Uterus (tissue), 3 donors: ENCODE measurements at regions not wholly inside any gene's neighbourhood (a gene's known extent, or its start where the extent isn't known, plus 50 kb on each side); places are given as distances from the start of the nearest gene placed in this dataset.

Experiments
- DNase-seq, 2 donors: peaks; one replicate each; pipeline ENCODE4 v3.0.0-alpha.2; 2019 to 2020
- H3K27ac ChIP-seq, 2 donors: fragments of 200-600 bp; sonication (generic); 1 replicate in 1 of 2; 2 replicates in 1 of 2; pipeline ENCODE4 v1.5.1; 2016 to 2018
- H3K27me3 ChIP-seq, 2 donors: fragments of 200-600 bp; sonication (generic); one replicate each; pipeline ENCODE4 v1.5.1; 2018 to 2019; ENCODE audit warnings: control low read depth in 1 of 2
- H3K36me3 ChIP-seq, 2 donors: fragments of 200-600 bp; sonication (generic); one replicate each; pipeline ENCODE4 v1.5.1; 2019; ENCODE audit warnings: control low read depth in 1 of 2
- H3K4me1 ChIP-seq, 2 donors: fragments of 200-600 bp; sonication (generic); one replicate each; pipeline ENCODE4 v1.5.1; 2018 to 2019; ENCODE audit warnings: control low read depth in 1 of 2
- H3K4me3 ChIP-seq, 2 donors: fragments of 200-600 bp; sonication (generic); 1 replicate in 1 of 2; 2 replicates in 1 of 2; pipeline ENCODE4 v1.5.1; 2018 to 2019; ENCODE audit warnings: mild to moderate bottlenecking in 1 of 2
- H3K9me3 ChIP-seq, 2 donors: fragments of 200-600 bp; sonication (generic); one replicate each; pipeline ENCODE4 v1.5.1; 2019; ENCODE audit warnings: control low read depth in 1 of 2
- CTCF ChIP-seq, 4 experiments: fragments of 200-600 bp in 2 of 4; fragments of 450-650 bp in 2 of 4; sonication (generic) in 2 of 4; IDR thresholded peaks; one replicate each; pipeline ENCODE4 v1.5.1; 2016 to 2019; ENCODE audit warnings: antibody characterized with exemption in 4 of 4, mild to moderate bottlenecking in 2 of 4, moderate library complexity in 1 of 4
- POLR2A ChIP-seq, 2 donors: fragments of 450-650 bp; IDR thresholded peaks; one replicate each; pipeline ENCODE4 v1.6.1; 2016; ENCODE audit warnings: antibody characterized with exemption in 2 of 2, mild to moderate bottlenecking in 1 of 2, moderate library complexity in 1 of 2
- intact Hi-C: fragments of 100-400 bp; cut with DNase I; formaldehyde crosslinking; loops from one replicate; pipeline ENCODE4 v1.15.1; 2023; ENCODE audit warnings: low total_unique reads
- donor health status: DM: yes; HTN: yes; CAD: no.

GRCh38 chr13:85675151-85675907 lies 123.9 kb downstream of the SLITRK6 start:
- intact Hi-C loops, result no loop called here
- TF ChIP-seq CTCF (IDR thresholded peaks at IDR 0.05) (no peak), POLR2A (IDR thresholded peaks at IDR 0.05) (no peak)
- no peaks in the 10 kb centered on the region for H3K4me1 ChIP-seq
- H3K36me3 ChIP-seq, result no peaks in the 10 kb centered on the region
- no peaks in the 10 kb centered on the region for H3K27me3 ChIP-seq
- H3K4me3 ChIP-seq, result no peak overlapping the region
- no peak overlapping the region for H3K27ac ChIP-seq
- DNase-seq, result no peak
- no peaks in the 10 kb centered on the region for H3K9me3 ChIP-seq

- no peak overlapping the region for H3K27ac ChIP-seq
- no peaks in the 10 kb centered on the region for H3K9me3 ChIP-seq
- H3K27me3 ChIP-seq, result no peaks in the 10 kb centered on the region
- no peaks in the 10 kb centered on the region for H3K36me3 ChIP-seq
- intact Hi-C loops, result no loop called here
- TF ChIP-seq CTCF (IDR thresholded peaks at IDR 0.05), result no peak
- TF ChIP-seq POLR2A (IDR thresholded peaks at IDR 0.05), result no peak
- no peaks in the 10 kb centered on the region for H3K4me1 ChIP-seq
- H3K4me3 ChIP-seq, result no peak overlapping the region
- DNase-seq, result no peak
These were observed 127.9 kb downstream of the SLITRK6 start for GRCh38 chr13:85671336-85671735.

GRCh38 chr13:85666356-85666755 lies 132.9 kb downstream of the SLITRK6 start:
- H3K9me3 ChIP-seq, result no peaks in the 10 kb centered on the region
- H3K27me3 ChIP-seq, result no peaks in the 10 kb centered on the region
- H3K4me1 ChIP-seq, result no peaks in the 10 kb centered on the region
- no peak overlapping the region for H3K27ac ChIP-seq
- no peaks in the 10 kb centered on the region for H3K36me3 ChIP-seq
- intact Hi-C loops, result no loop called here
- H3K4me3 ChIP-seq, result no peak overlapping the region
- no peak for DNase-seq
- no peak for TF ChIP-seq POLR2A (IDR thresholded peaks at IDR 0.05)
- no peak for TF ChIP-seq CTCF (IDR thresholded peaks at IDR 0.05)

- TF ChIP-seq POLR2A (IDR thresholded peaks at IDR 0.05) (no peak), CTCF (IDR thresholded peaks at IDR 0.05) (no peak)
- H3K9me3 ChIP-seq, result no peaks in the 10 kb centered on the region
- H3K4me3 ChIP-seq, result no peak overlapping the region
- H3K27me3 ChIP-seq, result no peaks in the 10 kb centered on the region
- DNase-seq, result no peak
- no peaks in the 10 kb centered on the region for H3K4me1 ChIP-seq
- no peaks in the 10 kb centered on the region for H3K36me3 ChIP-seq
- intact Hi-C loops, result no loop called here
- no peak overlapping the region for H3K27ac ChIP-seq
These were observed 133.9 kb downstream of the SLITRK6 start for GRCh38 chr13:85665286-85665685.

- H3K4me1 ChIP-seq, result no peaks in the 10 kb centered on the region
- H3K9me3 ChIP-seq, result no peaks in the 10 kb centered on the region
- no peaks in the 10 kb centered on the region for H3K27me3 ChIP-seq
- H3K27ac ChIP-seq, result no peak overlapping the region
- DNase-seq, result no peak
- TF ChIP-seq CTCF (IDR thresholded peaks at IDR 0.05) (no peak), POLR2A (IDR thresholded peaks at IDR 0.05) (no peak)
- intact Hi-C loops, result no loop called here
- no peak overlapping the region for H3K4me3 ChIP-seq
- no peaks in the 10 kb centered on the region for H3K36me3 ChIP-seq
These were observed 135.4 kb downstream of the SLITRK6 start for GRCh38 chr13:85663856-85664255.
